IMR-90 (cell line): ENCODE measurements at regions not wholly inside any gene's neighbourhood (a gene's known extent, or its start where the extent isn't known, plus 50 kb on each side); places are given as distances from the start of the nearest gene placed in this dataset.

Experiments
- ATAC-seq: fragments of 200-7000 bp; cut with Tn5 transposase; 2 replicates; pipeline ENCODE4 v1.9.1; 2020; ENCODE audit warnings: low read depth, mild to moderate bottlenecking, moderate library complexity
- BruUV-seq: library from RNA; stranded (reverse); fragments of 400-500 nt; replicated peaks from 2 replicates; lab custom pipeline; 2021; lab: Mats Ljungman, UMichigan
- CTCF ChIA-PET: fragments of 300-600 bp; formaldehyde crosslinking; extraction: SDS; loops from one replicate; lab custom pipeline; 2021; ENCODE audit warnings: antibody characterized with exemption; lab: Yijun Ruan, JAX
- POLR2A ChIA-PET: fragments of 300-600 bp; sonication (Branson Sonifier 250); formaldehyde crosslinking; loops from one replicate; lab custom pipeline; 2022; ENCODE audit warnings: antibody characterized with exemption; ENCODE audit not compliant: unreplicated experiment; lab: Charles Lee
- DNase-seq: peaks from one replicate; pipeline ENCODE4 v3.0.0; 2013
- H2AFZ ChIP-seq: replicated peaks from 2 replicates; pipeline ENCODE3; 2013; ENCODE audit warnings: low read length, mild to moderate bottlenecking; ENCODE audit not compliant: poor library complexity
- H2AK5ac ChIP-seq: 2 replicates; pipeline ENCODE4 v1.6.1; 2013; ENCODE audit warnings: low read depth, low read length, inconsistent platforms
- H2AK9ac ChIP-seq: replicated peaks from 2 replicates; pipeline ENCODE3; 2013; ENCODE audit warnings: mild to moderate bottlenecking, low read depth, low read length, moderate library complexity; ENCODE audit not compliant: poor library complexity
- H2BK120ac ChIP-seq: 2 replicates; pipeline ENCODE4 v1.6.1; 2013; ENCODE audit warnings: low read depth, low read length, inconsistent platforms
- H2BK15ac ChIP-seq: 3 replicates; pipeline ENCODE4 v1.6.1; 2013; ENCODE audit warnings: low read depth, low read length, inconsistent platforms
- H2BK20ac ChIP-seq: 2 replicates; pipeline ENCODE4 v1.6.1; 2013; ENCODE audit warnings: low read depth, mild to moderate bottlenecking, inconsistent platforms, low read length, moderate library complexity
- H2BK5ac ChIP-seq: 2 replicates; pipeline ENCODE4 v1.6.1; 2013; ENCODE audit warnings: mild to moderate bottlenecking, low read depth, low read length, inconsistent platforms; ENCODE audit not compliant: poor library complexity, severe bottlenecking
- H3K14ac ChIP-seq: replicated peaks from 2 replicates; pipeline ENCODE4 v1.6.1; 2013; ENCODE audit warnings: low read depth, low read length, inconsistent platforms
- H3K18ac ChIP-seq: 2 replicates; pipeline ENCODE4 v1.6.1; 2013; ENCODE audit warnings: low read depth, low read length, control low read depth
- H3K23ac ChIP-seq: 2 replicates; pipeline ENCODE4 v1.6.1; 2013; ENCODE audit warnings: low read depth, low read length, inconsistent platforms
- H3K27ac ChIP-seq: 2 replicates; pipeline ENCODE4 v1.5.1; 2013; ENCODE audit warnings: mild to moderate bottlenecking, control low read depth, low read length; ENCODE audit not compliant: insufficient read depth
- H3K27me3 ChIP-seq: 2 replicates; pipeline ENCODE4 v1.6.1; 2013; ENCODE audit warnings: low read length; ENCODE audit not compliant: control insufficient read depth, insufficient read depth
- H3K36me3 ChIP-seq: 2 replicates; pipeline ENCODE4 v1.6.1; 2013; ENCODE audit warnings: low read length, mixed read lengths; ENCODE audit not compliant: control insufficient read depth, insufficient read depth
- H3K4ac ChIP-seq: 2 replicates; pipeline ENCODE4 v1.6.1; 2013; ENCODE audit warnings: low read depth, low read length, inconsistent platforms
- H3K4me1 ChIP-seq: 2 replicates; pipeline ENCODE4 v1.6.1; 2013; ENCODE audit warnings: low read length, mixed read lengths; ENCODE audit not compliant: control insufficient read depth, insufficient read depth
- H3K4me2 ChIP-seq: 2 replicates; pipeline ENCODE4 v1.6.1; 2013; ENCODE audit warnings: low read depth, mild to moderate bottlenecking, control low read depth, low read length, moderate library complexity
- H3K4me3 ChIP-seq: 2 replicates; pipeline ENCODE4 v1.5.1; 2013; ENCODE audit warnings: low read depth, mild to moderate bottlenecking, control low read depth, low read length, moderate library complexity; ENCODE audit not compliant: insufficient read depth
- H3K56ac ChIP-seq: 2 replicates; pipeline ENCODE4 v1.6.1; 2013; ENCODE audit warnings: low read length, inconsistent platforms; ENCODE audit not compliant: insufficient read depth; ENCODE audit errors: extremely low read depth
- H3K79me1 ChIP-seq, 2 experiments: 2 replicates each; pipeline ENCODE4 v1.6.1; 2013; ENCODE audit warnings: low read length in 2 of 2, inconsistent platforms in 1 of 2, low read depth in 1 of 2
- H3K9ac ChIP-seq: 2 replicates; pipeline ENCODE4 v1.6.1; 2013; ENCODE audit warnings: low read depth, low read length, control low read depth
- H3K9me1 ChIP-seq: 2 replicates; pipeline ENCODE4 v1.6.1; 2013; ENCODE audit warnings: low read length, inconsistent platforms; ENCODE audit not compliant: insufficient read depth
- H3K9me3 ChIP-seq: 2 replicates; pipeline ENCODE4 v1.6.1; 2013; ENCODE audit warnings: low read length; ENCODE audit not compliant: control insufficient read depth, insufficient read depth
- H4K20me1 ChIP-seq: 2 replicates; pipeline ENCODE4 v1.6.1; 2013; ENCODE audit warnings: low read length, inconsistent platforms; ENCODE audit not compliant: insufficient read depth
- H4K5ac ChIP-seq: 2 replicates; pipeline ENCODE4 v1.6.1; 2013; ENCODE audit warnings: mild to moderate bottlenecking, low read depth, low read length, control low read depth
- H4K8ac ChIP-seq, 2 experiments: 2 replicates each; pipeline ENCODE4 v1.6.1; 2013; ENCODE audit warnings: low read depth in 2 of 2, low read length in 2 of 2, control low read depth in 1 of 2, inconsistent platforms in 1 of 2
- H4K91ac ChIP-seq: 2 replicates; pipeline ENCODE4 v1.6.1; 2013; ENCODE audit warnings: low read depth, low read length, inconsistent platforms; ENCODE audit not compliant: insufficient read depth
- CHD1 ChIP-seq: IDR thresholded peaks from 2 replicates; pipeline ENCODE4 v1.6.1; 2012; ENCODE audit warnings: low read depth, low read length, improper control_type of control experiment
- MAZ ChIP-seq: IDR thresholded peaks from 2 replicates; pipeline ENCODE4 v1.6.1; 2012; ENCODE audit warnings: low read depth, mild to moderate bottlenecking, low read length, improper control_type of control experiment, moderate library complexity, borderline replicate concordance
- WGBS, 2 experiments: methylation state at CpG; one replicate each; pipeline versions ENCODE4 v1.1.5 to v1.1.7; 2013; ENCODE audit warnings: missing lambda C conversion rate in 2 of 2; ENCODE audit not compliant: insufficient read length in 1 of 2; ENCODE audit errors: extremely low coverage in 2 of 2; 5-methylcytosine and 5-hydroxymethylcytosine counted together
- dilution Hi-C: fragments of 300-500 bp; cut with HindIII; formaldehyde crosslinking; loops from one replicate; pipeline ENCODE4 v1.14.3; 2018; ENCODE audit warnings: low sequenced_read_pairs; ENCODE audit not compliant: unreplicated experiment
- in situ Hi-C: fragments of 300-500 bp; cut with MboI; formaldehyde crosslinking; loops from 3 replicates; pipeline ENCODE4 v1.14.3; 2019; ENCODE audit warnings: low sequenced_read_pairs, inconsistent platforms, mixed read lengths
- intact Hi-C: fragments of 100-400 bp; cut with micrococcal nuclease; formaldehyde crosslinking; loops from 2 replicates; pipeline ENCODE4 v1.10.0; 2022

GRCh38 chr3:194058753-194059152 is 77.2 kb upstream of the HES1 start:
- H3K79me1 ChIP-seq = no peaks in the 10 kb centered on the region
- no peak overlapping the region for H3K4ac ChIP-seq
- H3K27me3 ChIP-seq = peaks cover 12% of the 10 kb centered on the region
- no peak overlapping the region for H4K5ac ChIP-seq
- ChIA-PET CTCF (interaction anchor here (0.6 kb wide), 1 partner anchor 24 kb away, joined by 3 read pairs; no protein-coding TSS in a partner anchor), POLR2A (no interaction called here)
- H3K4me3 ChIP-seq = no peak overlapping the region
- peaks cover 3% of the 10 kb centered on the region for H3K4me1 ChIP-seq
- no peaks in the 10 kb centered on the region for H4K20me1 ChIP-seq
- in situ Hi-C loops = no loop called here
- no peak overlapping the region for H4K8ac ChIP-seq
- H2BK120ac ChIP-seq = no peak overlapping the region
- H2BK15ac ChIP-seq = no peak overlapping the region
- DNase-seq (no peak), ATAC-seq (no peak)
- no TSS peak for BruUV-seq
- no peak overlapping the region for H2AK9ac ChIP-seq
- WGBS, 2 experiments = no CpG with 5 or more reads among the region's 1 CpG
- intact Hi-C loops = no loop called here
- no peak overlapping the region for H3K9ac ChIP-seq
- TF ChIP-seq MAZ = no peak
- no peak for TF ChIP-seq CHD1
- no peak overlapping the region for H3K27ac ChIP-seq
- no peaks in the 10 kb centered on the region for H3K9me3 ChIP-seq
- no peak overlapping the region for H2AK5ac ChIP-seq
- H3K9me1 ChIP-seq = no peaks in the 10 kb centered on the region
- no peak overlapping the region for H3K23ac ChIP-seq
- no peak overlapping the region for H2BK5ac ChIP-seq
- H2AFZ ChIP-seq = no peak overlapping the region
- no peak overlapping the region for H3K4me2 ChIP-seq
- no peak overlapping the region for H3K56ac ChIP-seq
- dilution Hi-C loops = no loop called here
- H3K36me3 ChIP-seq = no peaks in the 10 kb centered on the region
- H3K14ac ChIP-seq = no peak overlapping the region
- H2BK20ac ChIP-seq = no peak overlapping the region
- no peak overlapping the region for H3K18ac ChIP-seq
- H4K91ac ChIP-seq = no peak overlapping the region
